Kidney epithelial cell (primary cell): ENCODE measurements at regions not wholly inside any gene's neighbourhood (a gene's known extent, or its start where the extent isn't known, plus 50 kb on each side); places are given as distances from the start of the nearest gene placed in this dataset.

Source experiments
- DNase-seq: peaks from one replicate; pipeline ENCODE4 v3.0.0-alpha.2; 2010; ENCODE audit warnings: low read depth
- H3K27me3 ChIP-seq: 2 replicates; pipeline ENCODE4 v1.6.0; 2011; ENCODE audit warnings: low read length; ENCODE audit not compliant: control insufficient read depth, insufficient read depth
- H3K36me3 ChIP-seq: 2 replicates; pipeline ENCODE4 v1.5.1; 2011; ENCODE audit warnings: low read length; ENCODE audit not compliant: control insufficient read depth, insufficient read depth
- H3K4me3 ChIP-seq: 2 replicates; pipeline ENCODE4 v1.5.1; 2011; ENCODE audit warnings: low read depth, mild to moderate bottlenecking, control low read depth, low read length
- TF ChIP-seq, protein P1 (sequence below): IDR thresholded peaks from 2 replicates; pipeline ENCODE4 v1.5.1; 2011; ENCODE audit warnings: mild to moderate bottlenecking, moderate library complexity, low read length, control low read depth, inconsistent platforms; ENCODE audit not compliant: insufficient read depth, poor library complexity, severe bottlenecking

DNA sequence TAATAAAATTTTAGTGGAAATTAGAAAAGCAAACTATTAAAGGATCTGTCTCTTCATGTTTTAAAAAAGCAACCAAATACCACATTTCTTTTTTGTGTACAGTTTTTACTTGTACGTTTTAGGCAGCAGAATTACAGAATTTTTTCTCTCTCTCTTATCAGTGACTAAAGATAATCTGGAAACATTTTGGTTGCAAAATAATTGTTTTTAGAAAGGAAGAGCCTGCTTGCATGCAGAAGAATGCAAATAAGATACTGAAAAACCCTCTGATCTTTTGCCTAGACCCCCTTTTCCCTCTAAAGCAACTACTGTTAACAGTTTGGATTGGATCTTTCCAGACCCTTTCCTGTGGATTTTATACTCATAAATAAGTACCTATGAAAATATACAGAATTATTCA is 75.9 kb upstream of the SGCD start:
- DNase-seq, result no peak
- no peaks in the 10 kb centered on the region for H3K36me3 ChIP-seq
- TF ChIP-seq, protein P1, sequence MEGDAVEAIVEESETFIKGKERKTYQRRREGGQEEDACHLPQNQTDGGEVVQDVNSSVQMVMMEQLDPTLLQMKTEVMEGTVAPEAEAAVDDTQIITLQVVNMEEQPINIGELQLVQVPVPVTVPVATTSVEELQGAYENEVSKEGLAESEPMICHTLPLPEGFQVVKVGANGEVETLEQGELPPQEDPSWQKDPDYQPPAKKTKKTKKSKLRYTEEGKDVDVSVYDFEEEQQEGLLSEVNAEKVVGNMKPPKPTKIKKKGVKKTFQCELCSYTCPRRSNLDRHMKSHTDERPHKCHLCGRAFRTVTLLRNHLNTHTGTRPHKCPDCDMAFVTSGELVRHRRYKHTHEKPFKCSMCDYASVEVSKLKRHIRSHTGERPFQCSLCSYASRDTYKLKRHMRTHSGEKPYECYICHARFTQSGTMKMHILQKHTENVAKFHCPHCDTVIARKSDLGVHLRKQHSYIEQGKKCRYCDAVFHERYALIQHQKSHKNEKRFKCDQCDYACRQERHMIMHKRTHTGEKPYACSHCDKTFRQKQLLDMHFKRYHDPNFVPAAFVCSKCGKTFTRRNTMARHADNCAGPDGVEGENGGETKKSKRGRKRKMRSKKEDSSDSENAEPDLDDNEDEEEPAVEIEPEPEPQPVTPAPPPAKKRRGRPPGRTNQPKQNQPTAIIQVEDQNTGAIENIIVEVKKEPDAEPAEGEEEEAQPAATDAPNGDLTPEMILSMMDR, result no peak
- no peaks in the 10 kb centered on the region for H3K27me3 ChIP-seq
- H3K4me3 ChIP-seq, result no peak overlapping the region

DNA sequence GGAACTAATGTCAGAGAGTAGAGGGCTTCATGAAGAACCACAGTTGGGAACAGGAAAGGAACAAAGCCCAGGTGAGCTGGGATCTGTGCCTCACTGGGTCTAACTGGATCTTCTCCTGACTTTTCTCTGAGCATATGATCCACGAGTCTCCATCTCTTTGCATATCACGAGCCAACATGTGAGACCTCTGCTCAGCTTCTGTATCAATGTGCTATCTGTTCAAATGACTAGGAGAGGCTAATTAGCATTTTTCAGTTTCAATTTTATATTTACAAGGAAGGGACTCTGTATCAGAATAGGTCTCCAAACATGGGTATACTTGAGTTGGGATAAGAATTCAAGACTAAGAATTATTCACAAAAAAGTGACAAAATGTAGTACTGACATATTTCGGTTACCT is 73.8 kb upstream of the SGCD start:
- Histone ChIP-seq H3K4me3 (no peak overlapping the region), H3K27me3 (no peaks in the 10 kb centered on the region), H3K36me3 (no peaks in the 10 kb centered on the region)
- no peak for DNase-seq
- TF ChIP-seq, protein P1, result no peak

DNA sequence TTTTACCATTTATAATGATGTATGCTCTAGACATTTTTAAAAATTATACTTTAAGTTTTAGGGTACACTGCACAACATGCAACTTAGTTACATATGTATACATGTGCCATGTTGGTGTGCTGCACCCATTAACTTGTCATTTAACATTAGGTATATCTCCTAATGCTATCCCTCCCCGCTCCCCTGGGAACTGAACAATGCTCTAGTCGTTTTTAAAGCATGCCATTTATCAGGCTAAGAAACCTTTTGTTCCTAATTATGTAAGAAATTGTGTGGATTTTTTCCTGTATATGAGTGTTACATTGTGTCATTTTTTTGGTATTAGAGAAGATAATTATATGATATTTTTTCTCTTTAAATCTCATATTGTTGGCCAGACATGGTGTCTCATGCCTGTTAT is 72.8 kb upstream of the SGCD start:
- no peak for DNase-seq
- TF ChIP-seq, protein P1, result no peak
- Histone ChIP-seq H3K27me3 (no peaks in the 10 kb centered on the region), H3K36me3 (no peaks in the 10 kb centered on the region), H3K4me3 (no peak overlapping the region)

DNA sequence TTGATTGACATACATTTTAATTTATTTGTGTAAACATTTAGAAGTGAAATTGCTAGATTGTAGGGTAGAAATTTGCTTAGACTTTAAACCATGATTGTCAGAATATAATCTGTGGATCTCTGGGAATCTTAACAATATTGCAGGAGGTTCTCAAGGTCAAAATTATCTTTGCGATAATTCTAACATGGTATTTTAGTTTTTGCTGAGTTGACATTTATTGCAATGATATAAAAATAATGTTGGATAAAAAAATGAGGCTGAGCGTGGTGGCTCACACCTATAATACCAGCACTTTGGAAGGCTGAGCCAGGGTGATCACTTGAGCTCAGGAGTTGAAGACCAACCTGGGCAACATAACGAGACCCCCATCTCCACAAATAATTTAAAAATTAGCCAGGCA is 70.3 kb upstream of the SGCD start:
- Histone ChIP-seq H3K27me3 (no peaks in the 10 kb centered on the region), H3K36me3 (no peaks in the 10 kb centered on the region), H3K4me3 (no peak overlapping the region)
- no peak for DNase-seq
- TF ChIP-seq, protein P1, result no peak

DNA sequence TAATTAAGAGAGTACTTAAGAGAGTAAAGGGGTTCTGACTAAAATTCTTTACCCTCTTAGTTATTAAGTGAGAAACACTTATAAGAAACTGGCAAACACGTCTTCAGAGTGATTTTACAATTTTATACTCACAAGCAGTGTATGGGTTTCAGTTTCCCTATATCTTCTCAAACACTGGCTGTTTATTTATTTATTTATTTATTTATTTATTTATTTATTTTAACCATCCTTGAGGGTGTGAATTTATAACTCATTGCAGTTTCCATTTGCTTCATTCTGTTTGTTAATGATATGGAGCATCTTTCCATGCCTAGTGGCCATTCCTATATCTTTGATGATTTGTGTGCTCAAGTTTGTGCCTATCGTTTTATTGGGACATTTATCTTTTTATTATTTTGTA is 68.0 kb upstream of the SGCD start:
- Histone ChIP-seq H3K36me3 (no peaks in the 10 kb centered on the region), H3K4me3 (no peak overlapping the region), H3K27me3 (no peaks in the 10 kb centered on the region)
- no peak for DNase-seq
- TF ChIP-seq, protein P1, result no peak

DNA sequence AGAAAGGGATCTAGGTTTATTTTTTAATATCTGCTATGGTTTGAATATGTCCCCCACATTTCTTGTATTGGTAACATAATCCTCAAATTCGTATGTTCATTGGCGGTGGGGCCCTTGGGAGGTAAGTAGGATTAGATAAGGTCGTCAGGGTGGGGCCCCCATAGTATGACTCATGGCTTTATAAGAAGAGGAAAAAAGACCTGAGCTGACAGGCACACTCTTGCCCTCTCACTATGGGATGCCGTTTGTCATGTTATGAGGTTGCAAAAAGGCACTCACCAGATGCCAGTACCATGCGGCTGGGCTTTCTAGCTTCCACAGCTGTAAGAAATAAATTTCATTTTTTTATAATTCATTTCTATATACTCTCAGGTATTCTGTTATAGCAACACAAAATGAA is 67.3 kb upstream of the SGCD start:
- no peak overlapping the region for H3K4me3 ChIP-seq
- H3K27me3 ChIP-seq, result no peaks in the 10 kb centered on the region
- TF ChIP-seq, protein P1, result no peak
- no peak for DNase-seq
- H3K36me3 ChIP-seq, result no peaks in the 10 kb centered on the region
